H9 (cell line): ENCODE measurements at regions not wholly inside any gene's neighbourhood (a gene's known extent, or its start where the extent isn't known, plus 50 kb on each side); places are given as distances from the start of the nearest gene placed in this dataset.

Source experiments
- DNase-seq: peaks from one replicate; pipeline ENCODE4 v3.0.0-alpha.2; 2017
- H2AFZ ChIP-seq: one replicate; pipeline ENCODE4 v1.6.1; 2013; ENCODE audit warnings: mild to moderate bottlenecking, low read length, control low read depth, moderate library complexity
- H2AK5ac ChIP-seq: 2 replicates; pipeline ENCODE4 v1.6.1; 2013; ENCODE audit warnings: low read length, control low read depth, mixed read lengths; ENCODE audit not compliant: insufficient read length
- H2BK120ac ChIP-seq: one replicate; pipeline ENCODE4 v1.6.1; 2013; ENCODE audit warnings: low read depth, mild to moderate bottlenecking, low read length, control low read depth, inconsistent platforms; ENCODE audit not compliant: poor library complexity, severe bottlenecking
- H2BK12ac ChIP-seq: 2 replicates; pipeline ENCODE4 v1.6.1; 2013; ENCODE audit warnings: low read length, control low read depth, mixed read lengths, low read depth; ENCODE audit not compliant: insufficient read length
- H2BK15ac ChIP-seq: 2 replicates; pipeline ENCODE4 v1.6.1; 2013; ENCODE audit warnings: low read depth, low read length, control low read depth
- H2BK20ac ChIP-seq: one replicate; pipeline ENCODE4 v1.6.1; 2013; ENCODE audit warnings: low read depth, mild to moderate bottlenecking, low read length, control low read depth, inconsistent platforms; ENCODE audit not compliant: poor library complexity, severe bottlenecking
- H2BK5ac ChIP-seq: 2 replicates; pipeline ENCODE4 v1.6.1; 2013; ENCODE audit warnings: low read length, control low read depth, mixed read lengths; ENCODE audit not compliant: insufficient read length
- H3K14ac ChIP-seq: 2 replicates; pipeline ENCODE4 v1.6.1; 2013; ENCODE audit warnings: low read length, control low read depth; ENCODE audit not compliant: insufficient read depth
- H3K18ac ChIP-seq: 2 replicates; pipeline ENCODE4 v1.6.1; 2013; ENCODE audit warnings: low read depth, mild to moderate bottlenecking, mixed read lengths, low read length, control low read depth; ENCODE audit not compliant: insufficient read length
- H3K23ac ChIP-seq: 2 replicates; pipeline ENCODE4 v1.6.1; 2013; ENCODE audit warnings: low read length, control low read depth, mixed read lengths, low read depth; ENCODE audit not compliant: insufficient read length
- H3K23me2 ChIP-seq: 2 replicates; pipeline ENCODE4 v1.6.1; 2013; ENCODE audit warnings: low read depth, mild to moderate bottlenecking, mixed read lengths, low read length, control low read depth; ENCODE audit not compliant: insufficient read length, poor library complexity, severe bottlenecking
- H3K27ac ChIP-seq: 2 replicates; pipeline ENCODE4 v1.5.1; 2013; ENCODE audit warnings: low read length, control low read depth, mixed read lengths, low read depth; ENCODE audit not compliant: insufficient read length
- H3K27me3 ChIP-seq: 2 replicates; pipeline ENCODE4 v1.6.1; 2013; ENCODE audit warnings: low read length, control low read depth, inconsistent platforms; ENCODE audit not compliant: insufficient read depth
- H3K4ac ChIP-seq: 2 replicates; pipeline ENCODE4 v1.6.1; 2013; ENCODE audit warnings: low read depth, mild to moderate bottlenecking, control low read depth, inconsistent platforms, low read length, moderate library complexity
- H3K4me1 ChIP-seq: 2 replicates; pipeline ENCODE4 v1.6.1; 2013; ENCODE audit warnings: low read length, control low read depth, inconsistent platforms; ENCODE audit not compliant: insufficient read depth
- H3K4me2 ChIP-seq: 2 replicates; pipeline ENCODE4 v1.6.1; 2013; ENCODE audit warnings: low read length, control low read depth, mixed read lengths; ENCODE audit not compliant: insufficient read length, insufficient read depth
- H3K56ac ChIP-seq: 2 replicates; pipeline ENCODE4 v1.6.1; 2013; ENCODE audit warnings: low read depth, mild to moderate bottlenecking, mixed read lengths, low read length, control low read depth; ENCODE audit not compliant: insufficient read length
- H3K79me1 ChIP-seq: 2 replicates; pipeline ENCODE4 v1.6.1; 2013; ENCODE audit warnings: low read depth, mild to moderate bottlenecking, moderate library complexity, low read length, control low read depth, inconsistent platforms; ENCODE audit not compliant: insufficient read depth, poor library complexity, severe bottlenecking
- H3K79me2 ChIP-seq: 2 replicates; pipeline ENCODE4 v1.6.1; 2013; ENCODE audit warnings: low read length, control low read depth, inconsistent platforms; ENCODE audit not compliant: insufficient read depth
- H3K9ac ChIP-seq: 2 replicates; pipeline ENCODE4 v1.6.1; 2013; ENCODE audit warnings: low read length, control low read depth, mixed read lengths; ENCODE audit not compliant: insufficient read length; ENCODE audit errors: extremely low read depth
- H3K9me3 ChIP-seq: one replicate; pipeline ENCODE4 v1.6.1; 2013; ENCODE audit warnings: low read depth, low read length, inconsistent platforms; ENCODE audit not compliant: control insufficient read depth
- H3T11ph ChIP-seq: one replicate; pipeline ENCODE4 v1.6.1; 2013; ENCODE audit warnings: mild to moderate bottlenecking, low read length, control low read depth, inconsistent platforms
- H4K20me1 ChIP-seq: one replicate; pipeline ENCODE4 v1.6.1; 2013; ENCODE audit not compliant: control insufficient read depth, insufficient read length, insufficient read depth
- H4K5ac ChIP-seq: 2 replicates; pipeline ENCODE4 v1.6.1; 2013; ENCODE audit warnings: low read depth, mild to moderate bottlenecking, mixed read lengths, low read length, control low read depth; ENCODE audit not compliant: insufficient read length
- H4K8ac ChIP-seq: replicated peaks from 2 replicates; pipeline ENCODE4 v1.6.1; 2013; ENCODE audit warnings: low read length, control low read depth, mixed read lengths, low read depth; ENCODE audit not compliant: insufficient read length
- H4K91ac ChIP-seq: 2 replicates; pipeline ENCODE4 v1.6.1; 2013; ENCODE audit warnings: low read depth, mild to moderate bottlenecking, moderate library complexity, mixed read lengths, low read length, control low read depth; ENCODE audit not compliant: insufficient read length
- H3K27ac Mint-ChIP-seq, 3 experiments: 2 replicates in 2 of 3; 3 replicates in 1 of 3; pipeline ENCODE4 v1.8.0; 2020 to 2021; ENCODE audit warnings: mixed read lengths in 3 of 3, mild to moderate bottlenecking in 1 of 3, moderate library complexity in 1 of 3
- H3K27me3 Mint-ChIP-seq: 2 replicates; pipeline ENCODE4 v1.8.0; 2021; ENCODE audit warnings: low read depth, mild to moderate bottlenecking, moderate library complexity, mixed read lengths
- H3K36me3 Mint-ChIP-seq, 3 experiments: 2 replicates in 2 of 3; 3 replicates in 1 of 3; pipeline ENCODE4 v1.8.0; 2020 to 2021; ENCODE audit warnings: low read depth in 3 of 3, mixed read lengths in 3 of 3; ENCODE audit not compliant: insufficient read depth in 1 of 3
- H3K4me1 Mint-ChIP-seq, 2 experiments: 2 replicates each; pipeline ENCODE4 v1.8.0; 2020; ENCODE audit warnings: mixed read lengths in 2 of 2
- H3K4me3 Mint-ChIP-seq, 2 experiments: 2 replicates in 1 of 2; 3 replicates in 1 of 2; pipeline ENCODE4 v1.8.0; 2020 to 2021; ENCODE audit warnings: mild to moderate bottlenecking in 2 of 2, mixed read lengths in 2 of 2, moderate library complexity in 1 of 2
- H3K9me3 Mint-ChIP-seq, 2 experiments: 2 replicates in 1 of 2; 3 replicates in 1 of 2; pipeline ENCODE4 v1.8.0; 2020; ENCODE audit warnings: mild to moderate bottlenecking in 2 of 2, mixed read lengths in 2 of 2, moderate library complexity in 1 of 2
- WGBS: extraction: QIAGEN DNeasy Blood & Tissue Kit; methylation state at CpG from one replicate; pipeline ENCODE4 v1.1.7; 2013; ENCODE audit warnings: missing lambda C conversion rate, low lambda C conversion rate, mixed read lengths; ENCODE audit not compliant: insufficient read length; ENCODE audit errors: extremely low coverage; 5-methylcytosine and 5-hydroxymethylcytosine counted together
- TF ChIP-seq, protein P1 (sequence below): fragments of 200-600 bp; sonication (generic); conservative IDR thresholded peaks from 3 replicates; pipeline ENCODE4 v1.8.0; 2021; ENCODE audit warnings: antibody characterized with exemption, mild to moderate bottlenecking

DNA sequence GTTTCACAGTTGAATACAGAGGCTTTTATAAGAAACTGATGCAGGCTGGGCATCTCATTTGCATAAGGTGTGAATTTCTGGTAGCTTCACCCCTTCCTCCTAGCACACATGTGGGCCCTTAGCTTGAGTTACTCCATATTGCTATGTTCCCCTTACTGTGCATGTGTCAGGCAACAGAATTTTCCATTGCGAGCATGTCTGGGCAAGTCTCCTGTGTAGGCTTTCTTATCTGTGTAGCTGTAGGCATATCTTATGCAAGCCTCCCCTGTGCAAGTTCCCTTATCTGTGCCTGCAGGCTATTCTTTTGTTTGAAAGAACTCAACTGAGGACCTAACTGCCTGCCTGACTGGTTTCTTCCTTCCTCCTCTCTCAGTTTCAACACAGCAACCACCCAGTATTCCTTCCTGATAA lies 597.4 kb upstream of the CDH5 start:
- no peak overlapping the region for H4K5ac ChIP-seq
- no peaks in the 10 kb centered on the region for H3K23me2 ChIP-seq
- no peaks in the 10 kb centered on the region for H3K27me3 ChIP-seq
- H2BK120ac ChIP-seq = no peak overlapping the region
- no peaks in the 10 kb centered on the region for H3K79me1 ChIP-seq
- WGBS = no CpG with 5 or more reads among the region's 1 CpG
- peaks cover 27% of the 10 kb centered on the region for H3K9me3 ChIP-seq
- no peak overlapping the region for H3K23ac ChIP-seq
- H2BK5ac ChIP-seq = no peak overlapping the region
- H2BK20ac ChIP-seq = no peak overlapping the region
- TF ChIP-seq, protein P1, sequence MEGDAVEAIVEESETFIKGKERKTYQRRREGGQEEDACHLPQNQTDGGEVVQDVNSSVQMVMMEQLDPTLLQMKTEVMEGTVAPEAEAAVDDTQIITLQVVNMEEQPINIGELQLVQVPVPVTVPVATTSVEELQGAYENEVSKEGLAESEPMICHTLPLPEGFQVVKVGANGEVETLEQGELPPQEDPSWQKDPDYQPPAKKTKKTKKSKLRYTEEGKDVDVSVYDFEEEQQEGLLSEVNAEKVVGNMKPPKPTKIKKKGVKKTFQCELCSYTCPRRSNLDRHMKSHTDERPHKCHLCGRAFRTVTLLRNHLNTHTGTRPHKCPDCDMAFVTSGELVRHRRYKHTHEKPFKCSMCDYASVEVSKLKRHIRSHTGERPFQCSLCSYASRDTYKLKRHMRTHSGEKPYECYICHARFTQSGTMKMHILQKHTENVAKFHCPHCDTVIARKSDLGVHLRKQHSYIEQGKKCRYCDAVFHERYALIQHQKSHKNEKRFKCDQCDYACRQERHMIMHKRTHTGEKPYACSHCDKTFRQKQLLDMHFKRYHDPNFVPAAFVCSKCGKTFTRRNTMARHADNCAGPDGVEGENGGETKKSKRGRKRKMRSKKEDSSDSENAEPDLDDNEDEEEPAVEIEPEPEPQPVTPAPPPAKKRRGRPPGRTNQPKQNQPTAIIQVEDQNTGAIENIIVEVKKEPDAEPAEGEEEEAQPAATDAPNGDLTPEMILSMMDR = no peak
- no peak overlapping the region for H3K4me3 Mint-ChIP-seq
- no peak overlapping the region for H2BK15ac ChIP-seq
- H3K9ac ChIP-seq = no peak overlapping the region
- H3T11ph ChIP-seq = no peak overlapping the region
- H2AFZ ChIP-seq = no peak overlapping the region
- no peaks in the 10 kb centered on the region for H3K27me3 Mint-ChIP-seq
- H3K36me3 Mint-ChIP-seq = peaks cover 25 to 37% (median 30%) of the 10 kb centered on the region in 3 experiments
- H4K8ac ChIP-seq = no peak overlapping the region
- H3K4me2 ChIP-seq = no peak overlapping the region
- DNase-seq = no peak
- H3K14ac ChIP-seq = no peak overlapping the region
- H3K18ac ChIP-seq = no peak overlapping the region
- peaks cover 11% of the 10 kb centered on the region; the same call in 1 of the 2 replicates for H3K4me1 ChIP-seq
- H2AK5ac ChIP-seq = no peak overlapping the region
- H2BK12ac ChIP-seq = no peak overlapping the region
- no peaks in the 10 kb centered on the region for H4K20me1 ChIP-seq
- H3K4ac ChIP-seq = no peak overlapping the region
- no peak overlapping the region; a peak in 1 of 7 replicates for H3K27ac Mint-ChIP-seq
- H3K9me3 Mint-ChIP-seq = peaks cover 25 to 37% of the 10 kb centered on the region in 2 experiments
- no peak overlapping the region for H4K91ac ChIP-seq
- no peak overlapping the region for H3K56ac ChIP-seq
- H3K4me1 Mint-ChIP-seq = peaks cover 36 to 37% of the 10 kb centered on the region in 2 experiments
- no peaks in the 10 kb centered on the region for H3K79me2 ChIP-seq
- no peak overlapping the region for H3K27ac ChIP-seq
